ENCODE measurements at regions not wholly inside any gene's neighbourhood (a gene's known extent, or its start where the extent isn't known, plus 50 kb on each side); places are given as distances from the start of the nearest gene placed in this dataset.

DNA sequence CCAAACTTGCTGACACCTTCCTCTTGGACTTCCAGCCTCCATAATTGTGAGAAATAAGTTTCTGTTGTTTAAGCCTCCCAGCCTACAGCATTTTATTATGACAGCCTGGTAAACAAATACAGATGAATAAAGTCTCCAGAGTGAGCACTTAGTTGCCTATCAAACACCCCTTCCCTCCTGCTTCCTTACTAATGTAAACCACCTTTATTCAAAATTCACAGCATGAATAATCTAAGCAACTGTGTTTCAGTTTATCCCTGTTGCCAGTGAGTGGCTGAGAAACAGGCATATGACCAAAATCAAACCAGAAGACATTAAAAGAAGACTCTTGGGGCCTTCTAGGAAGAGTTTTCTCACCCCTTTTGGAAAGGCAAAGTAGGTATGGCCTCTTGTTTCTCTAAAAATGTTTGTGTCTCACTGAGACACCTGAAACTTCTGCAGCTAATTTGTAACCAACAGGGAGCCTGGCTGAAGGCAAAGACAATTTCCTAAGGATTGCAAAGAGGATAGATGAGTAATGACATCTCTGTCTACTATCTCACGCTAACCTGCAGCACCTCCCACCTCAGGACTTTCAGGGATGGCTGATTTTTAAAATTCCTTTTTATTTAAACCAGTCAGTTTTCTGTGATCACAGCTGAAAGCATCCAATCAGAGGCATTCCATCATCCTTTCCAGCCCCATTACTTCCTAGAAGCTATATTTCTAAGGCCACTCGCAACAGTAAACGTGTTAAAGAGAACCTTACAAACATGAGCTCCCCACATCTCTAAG lies 61.4 kb upstream of the LRRC55 start:
- TF ChIP-seq, protein P1, sequence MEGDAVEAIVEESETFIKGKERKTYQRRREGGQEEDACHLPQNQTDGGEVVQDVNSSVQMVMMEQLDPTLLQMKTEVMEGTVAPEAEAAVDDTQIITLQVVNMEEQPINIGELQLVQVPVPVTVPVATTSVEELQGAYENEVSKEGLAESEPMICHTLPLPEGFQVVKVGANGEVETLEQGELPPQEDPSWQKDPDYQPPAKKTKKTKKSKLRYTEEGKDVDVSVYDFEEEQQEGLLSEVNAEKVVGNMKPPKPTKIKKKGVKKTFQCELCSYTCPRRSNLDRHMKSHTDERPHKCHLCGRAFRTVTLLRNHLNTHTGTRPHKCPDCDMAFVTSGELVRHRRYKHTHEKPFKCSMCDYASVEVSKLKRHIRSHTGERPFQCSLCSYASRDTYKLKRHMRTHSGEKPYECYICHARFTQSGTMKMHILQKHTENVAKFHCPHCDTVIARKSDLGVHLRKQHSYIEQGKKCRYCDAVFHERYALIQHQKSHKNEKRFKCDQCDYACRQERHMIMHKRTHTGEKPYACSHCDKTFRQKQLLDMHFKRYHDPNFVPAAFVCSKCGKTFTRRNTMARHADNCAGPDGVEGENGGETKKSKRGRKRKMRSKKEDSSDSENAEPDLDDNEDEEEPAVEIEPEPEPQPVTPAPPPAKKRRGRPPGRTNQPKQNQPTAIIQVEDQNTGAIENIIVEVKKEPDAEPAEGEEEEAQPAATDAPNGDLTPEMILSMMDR (conservative IDR thresholded peaks at IDR 0.05) = no peak
- no peak for TF ChIP-seq ZFX (IDR thresholded peaks at IDR 0.05)

All from C4-2B (cell line).